ENCODE measurements at regions not wholly inside any gene's neighbourhood (a gene's known extent, or its start where the extent isn't known, plus 50 kb on each side); places are given as distances from the start of the nearest gene placed in this dataset.

DNA sequence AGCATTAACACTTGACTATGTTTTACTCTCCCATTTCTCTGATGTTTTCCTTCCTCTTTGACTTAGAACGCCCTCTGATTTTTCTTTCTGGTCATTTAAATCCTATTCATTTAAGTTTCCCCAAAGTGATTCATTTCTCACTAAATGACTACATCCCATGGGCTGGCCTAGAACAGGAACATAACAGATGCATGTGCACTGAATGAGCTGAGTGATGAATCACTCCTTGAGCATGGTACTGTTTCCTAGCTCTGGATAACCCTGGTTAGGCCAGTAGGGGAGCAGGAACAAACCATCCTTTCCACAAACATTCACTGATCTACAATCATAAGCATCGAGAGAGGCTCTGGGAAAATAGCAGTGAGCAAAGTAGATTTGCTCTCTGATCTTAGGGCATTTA, 221.9 kb upstream of the SETBP1 start:
- TF ChIP-seq, protein P1, sequence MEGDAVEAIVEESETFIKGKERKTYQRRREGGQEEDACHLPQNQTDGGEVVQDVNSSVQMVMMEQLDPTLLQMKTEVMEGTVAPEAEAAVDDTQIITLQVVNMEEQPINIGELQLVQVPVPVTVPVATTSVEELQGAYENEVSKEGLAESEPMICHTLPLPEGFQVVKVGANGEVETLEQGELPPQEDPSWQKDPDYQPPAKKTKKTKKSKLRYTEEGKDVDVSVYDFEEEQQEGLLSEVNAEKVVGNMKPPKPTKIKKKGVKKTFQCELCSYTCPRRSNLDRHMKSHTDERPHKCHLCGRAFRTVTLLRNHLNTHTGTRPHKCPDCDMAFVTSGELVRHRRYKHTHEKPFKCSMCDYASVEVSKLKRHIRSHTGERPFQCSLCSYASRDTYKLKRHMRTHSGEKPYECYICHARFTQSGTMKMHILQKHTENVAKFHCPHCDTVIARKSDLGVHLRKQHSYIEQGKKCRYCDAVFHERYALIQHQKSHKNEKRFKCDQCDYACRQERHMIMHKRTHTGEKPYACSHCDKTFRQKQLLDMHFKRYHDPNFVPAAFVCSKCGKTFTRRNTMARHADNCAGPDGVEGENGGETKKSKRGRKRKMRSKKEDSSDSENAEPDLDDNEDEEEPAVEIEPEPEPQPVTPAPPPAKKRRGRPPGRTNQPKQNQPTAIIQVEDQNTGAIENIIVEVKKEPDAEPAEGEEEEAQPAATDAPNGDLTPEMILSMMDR (IDR thresholded peaks at IDR 0.05) = no peak
- TF ChIP-seq EZH2 (IDR thresholded peaks at IDR 0.05; ENCODE audit: borderline replicate concordance, insufficient read depth, low read depth, low read length, poor library complexity, severe bottlenecking) = no peak

Measured in B cell (primary cell).